ENCODE measurements at regions not wholly inside any gene's neighbourhood (a gene's known extent, or its start where the extent isn't known, plus 50 kb on each side); places are given as distances from the start of the nearest gene placed in this dataset.

DNA sequence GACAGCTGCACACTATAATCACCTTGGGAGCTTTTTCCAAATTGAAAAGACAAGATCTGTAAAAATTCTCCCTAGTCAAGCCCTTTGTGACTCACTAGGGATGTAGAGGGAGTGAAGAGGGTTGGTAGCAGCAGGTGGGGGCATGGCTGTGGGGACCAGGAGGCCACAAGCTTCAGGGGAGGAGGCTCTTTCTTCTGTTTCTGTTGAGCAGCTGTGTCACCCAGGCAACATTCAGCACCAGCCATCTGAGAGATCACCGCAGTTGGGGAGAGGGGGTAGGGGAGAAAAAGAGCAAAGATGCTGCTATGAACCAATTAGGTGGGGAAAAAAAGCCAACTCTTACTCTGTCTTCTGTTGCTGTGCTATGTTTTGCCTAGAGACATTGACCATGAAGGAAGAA, 352.3 kb upstream of the MEIS1 start:
- TF ChIP-seq EZH2 (IDR thresholded peaks at IDR 0.05; ENCODE audit: borderline replicate concordance, low read depth, low read length, poor library complexity, severe bottlenecking): no peak
- no peak for TF ChIP-seq CTCF (conservative IDR thresholded peaks at IDR 0.05; ENCODE audit: low read depth, low read length)
- BruUV-seq (replicated peaks): no TSS peak
- H3K27me3 ChIP-seq (replicated peaks; ENCODE audit: insufficient read depth, low read depth, low read length, poor library complexity): no peaks in the 10 kb centered on the region
- no peak overlapping the region for H3K4me3 ChIP-seq (ENCODE audit: low read depth, low read length, poor library complexity, severe bottlenecking)
- H3K4me1 ChIP-seq (ENCODE audit: insufficient read depth, low read length, poor library complexity, severe bottlenecking): peaks cover 12% of the 10 kb centered on the region
- DNase-seq (ENCODE audit: low spot score): no peak
- no peak overlapping the region for H3K27ac ChIP-seq (ENCODE audit: low read depth, low read length, poor library complexity, severe bottlenecking)
- CTCF ChIA-PET: no interaction called here
- POLR2A ChIA-PET (ENCODE audit: low non-redundant PET): no interaction called here
- H3K9me3 ChIP-seq (ENCODE audit: low read depth, low read length, poor library complexity, severe bottlenecking): no peaks in the 10 kb centered on the region
- H3K36me3 ChIP-seq (ENCODE audit: insufficient read depth, low read length, poor library complexity, severe bottlenecking): no peaks in the 10 kb centered on the region
- intact Hi-C loops (cut with micrococcal nuclease; ENCODE audit: unreplicated experiment): no loop called here

GRCh38 chr2:66080127-66080526, 354.8 kb upstream of the MEIS1 start:
- POLR2A ChIA-PET (ENCODE audit: low non-redundant PET): interaction anchor here (0.6 kb wide), 1 partner anchor 357 kb away, joined by 4 read pairs; no protein-coding TSS in a partner anchor
- H3K9me3 ChIP-seq (ENCODE audit: low read depth, low read length, poor library complexity, severe bottlenecking): no peaks in the 10 kb centered on the region

DNA sequence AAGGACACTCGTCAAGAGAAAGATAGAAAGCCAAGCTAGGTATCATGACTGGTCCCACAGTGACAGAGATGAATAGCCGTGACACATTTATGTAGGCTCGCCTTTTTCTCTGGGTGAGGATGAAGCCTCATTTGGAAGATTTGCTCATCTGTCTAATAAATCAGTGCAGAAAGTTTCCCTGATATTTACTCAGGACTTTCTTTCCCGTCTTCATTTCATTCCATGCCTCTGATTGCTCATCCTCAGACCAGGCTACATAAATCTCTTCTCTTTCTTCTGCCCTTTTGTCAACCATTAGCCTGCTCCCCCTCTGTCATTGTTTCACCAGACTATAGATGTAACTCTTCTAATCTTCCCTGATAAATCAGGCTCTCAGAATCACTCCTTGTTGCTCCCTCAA, 361.8 kb upstream of the MEIS1 start:
- BruUV-seq (replicated peaks): no TSS peak
- TF ChIP-seq EZH2 (IDR thresholded peaks at IDR 0.05; ENCODE audit: borderline replicate concordance, low read depth, low read length, poor library complexity, severe bottlenecking): no peak
- no peak for TF ChIP-seq CTCF (conservative IDR thresholded peaks at IDR 0.05; ENCODE audit: low read depth, low read length)
- Histone ChIP-seq H3K4me1 (ENCODE audit: insufficient read depth, low read length, poor library complexity, severe bottlenecking) (no peaks in the 10 kb centered on the region), H3K27ac (ENCODE audit: low read depth, low read length, poor library complexity, severe bottlenecking) (no peak overlapping the region), H3K27me3 (replicated peaks; ENCODE audit: insufficient read depth, low read depth, low read length, poor library complexity) (no peaks in the 10 kb centered on the region), H3K4me3 (ENCODE audit: low read depth, low read length, poor library complexity, severe bottlenecking) (no peak overlapping the region), H3K9me3 (ENCODE audit: low read depth, low read length, poor library complexity, severe bottlenecking) (no peaks in the 10 kb centered on the region), H3K36me3 (ENCODE audit: insufficient read depth, low read length, poor library complexity, severe bottlenecking) (no peaks in the 10 kb centered on the region)
- no peak for DNase-seq (ENCODE audit: low spot score)
- POLR2A ChIA-PET (ENCODE audit: low non-redundant PET): no interaction called here
- CTCF ChIA-PET: no interaction called here
- intact Hi-C loops (cut with micrococcal nuclease; ENCODE audit: unreplicated experiment): no loop called here

More at GRCh38 chr2:66080127-66080526, 354.8 kb upstream of the MEIS1 start:
- TF ChIP-seq EZH2 (IDR thresholded peaks at IDR 0.05; ENCODE audit: borderline replicate concordance, low read depth, low read length, poor library complexity, severe bottlenecking): no peak
- TF ChIP-seq CTCF (conservative IDR thresholded peaks at IDR 0.05; ENCODE audit: low read depth, low read length): no peak
- BruUV-seq (replicated peaks): no TSS peak
- Histone ChIP-seq H3K4me1 (ENCODE audit: insufficient read depth, low read length, poor library complexity, severe bottlenecking) (peaks cover 12% of the 10 kb centered on the region), H3K36me3 (ENCODE audit: insufficient read depth, low read length, poor library complexity, severe bottlenecking) (no peaks in the 10 kb centered on the region), H3K4me3 (ENCODE audit: low read depth, low read length, poor library complexity, severe bottlenecking) (no peak overlapping the region), H3K27me3 (replicated peaks; ENCODE audit: insufficient read depth, low read depth, low read length, poor library complexity) (no peaks in the 10 kb centered on the region), H3K27ac (ENCODE audit: low read depth, low read length, poor library complexity, severe bottlenecking) (no peak overlapping the region)
- peak; percentile 67 for DNase-seq (ENCODE audit: low spot score)
- intact Hi-C loops (cut with micrococcal nuclease; ENCODE audit: unreplicated experiment): no loop called here
- CTCF ChIA-PET: no interaction called here
